ENCODE measurements at regions not wholly inside any gene's neighbourhood (a gene's known extent, or its start where the extent isn't known, plus 50 kb on each side); places are given as distances from the start of the nearest gene placed in this dataset.
"Not testable (repeated sequence)": the region's sequence is repeated elsewhere in the genome, so short reads cannot be mapped to it uniquely, and the experiment has no call there.

GRCh38 chr7:113292105-113292504 is 173.8 kb upstream of the SMIM30 start:
- DNase-seq = no peak

DNA sequence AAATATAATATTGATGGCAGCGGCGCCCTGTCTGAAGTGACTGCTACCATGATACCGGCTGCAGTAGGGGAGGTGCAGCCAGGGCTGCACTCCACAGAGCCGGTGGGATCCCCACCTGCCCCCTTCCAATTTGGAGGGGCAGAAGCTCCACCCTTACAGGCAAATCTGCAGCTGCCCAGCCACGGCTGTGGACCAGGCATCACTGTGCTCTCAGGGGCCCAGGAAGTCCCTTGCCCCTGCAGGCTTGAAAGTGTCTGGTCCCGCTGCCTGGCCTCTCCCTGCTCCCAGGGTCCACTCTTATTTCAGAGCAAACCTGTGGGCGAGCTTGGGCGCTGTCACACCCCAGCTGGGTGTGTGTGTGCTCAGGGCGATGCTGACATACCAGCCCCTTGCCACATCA is 172.7 kb upstream of the SMIM30 start:
- DNase-seq = no peak

DNA sequence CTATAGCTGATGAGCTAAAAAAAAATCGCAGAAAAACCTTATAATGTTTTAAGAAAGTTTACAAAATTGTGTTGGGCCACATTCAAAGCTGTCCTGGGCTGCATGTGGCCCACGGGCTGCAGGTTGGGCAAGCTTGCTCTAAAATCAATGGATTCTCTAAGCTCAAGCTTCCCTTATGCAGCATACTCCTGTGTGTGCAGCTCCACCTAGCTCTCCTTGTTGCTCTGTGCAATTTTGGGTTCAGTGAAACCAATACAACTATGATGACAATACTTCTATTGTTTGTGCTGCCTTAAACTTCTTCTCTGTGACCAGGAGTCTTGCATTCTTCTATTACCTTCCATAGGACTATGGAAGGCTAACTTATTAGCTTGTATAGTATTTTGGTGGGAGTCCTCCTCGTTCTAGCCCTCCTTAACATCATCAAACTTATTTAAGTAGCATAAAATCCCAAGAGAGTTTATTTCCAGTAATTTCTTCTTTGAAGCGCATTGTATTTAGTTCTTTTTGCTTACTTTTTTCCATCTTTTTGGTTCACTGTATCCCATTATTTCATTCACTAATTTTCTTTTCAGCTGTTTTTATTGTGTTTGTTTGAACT is 170.9 kb upstream of the SMIM30 start:
- no peak for DNase-seq

GRCh38 chr7:113285411-113285810 is 167.1 kb upstream of the SMIM30 start:
- no peak for DNase-seq

- no peak for DNase-seq
Measured at GRCh38 chr7:113283861-113284260, 165.5 kb upstream of the SMIM30 start.

DNA sequence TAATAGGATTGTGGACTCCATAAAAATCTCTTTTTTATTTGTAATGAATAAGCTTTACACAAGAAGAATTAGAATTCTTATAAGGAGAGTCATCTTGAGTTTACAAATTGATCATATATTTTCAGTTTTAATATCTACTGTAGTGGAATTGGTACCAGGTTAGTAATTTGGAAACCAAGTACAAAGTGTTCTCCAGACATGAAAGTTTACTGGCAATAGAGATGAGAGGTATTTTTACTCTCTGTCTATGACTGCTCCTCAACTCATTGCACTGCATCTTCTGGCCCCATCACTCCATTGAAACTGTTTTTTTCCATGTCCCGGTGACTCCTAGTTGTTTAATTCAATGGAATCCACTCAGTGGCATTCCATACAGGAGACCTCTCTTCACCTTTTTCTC is 164.5 kb upstream of the SMIM30 start:
- DNase-seq = no peak

- DNase-seq = no peak
Measured at GRCh38 chr7:113281223-113281622, 162.9 kb upstream of the SMIM30 start.

- no peak for DNase-seq
Measured at GRCh38 chr7:113279256-113279655, 160.9 kb upstream of the SMIM30 start.

GRCh38 chr7:113270790-113271189 is 152.4 kb upstream of the SMIM30 start:
- DNase-seq = no peak

DNA sequence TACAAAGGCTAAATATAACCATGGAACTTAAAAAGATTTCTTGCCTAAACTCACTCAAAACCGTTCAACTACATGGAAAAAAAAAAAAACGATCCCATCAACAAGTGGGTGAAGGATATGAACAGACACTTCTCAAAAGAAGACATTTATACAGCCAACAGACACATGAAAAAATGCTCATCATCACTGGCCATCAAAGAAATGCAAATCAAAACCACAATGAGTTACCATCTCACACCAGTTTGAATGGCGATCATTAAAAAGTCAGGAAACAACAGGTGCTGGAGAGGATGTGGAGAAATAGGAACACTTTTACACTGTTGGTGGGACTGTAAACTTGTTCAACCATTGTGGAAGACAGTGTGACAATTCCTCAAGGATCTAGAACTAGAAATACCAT is 151.2 kb upstream of the SMIM30 start:
- DNase-seq = not testable (repeated sequence)

GRCh38 chr7:113268757-113269156 is 150.4 kb upstream of the SMIM30 start:
- no peak for DNase-seq

- DNase-seq = no peak
Measured at GRCh38 chr7:113267885-113268284, 149.5 kb upstream of the SMIM30 start.

DNA sequence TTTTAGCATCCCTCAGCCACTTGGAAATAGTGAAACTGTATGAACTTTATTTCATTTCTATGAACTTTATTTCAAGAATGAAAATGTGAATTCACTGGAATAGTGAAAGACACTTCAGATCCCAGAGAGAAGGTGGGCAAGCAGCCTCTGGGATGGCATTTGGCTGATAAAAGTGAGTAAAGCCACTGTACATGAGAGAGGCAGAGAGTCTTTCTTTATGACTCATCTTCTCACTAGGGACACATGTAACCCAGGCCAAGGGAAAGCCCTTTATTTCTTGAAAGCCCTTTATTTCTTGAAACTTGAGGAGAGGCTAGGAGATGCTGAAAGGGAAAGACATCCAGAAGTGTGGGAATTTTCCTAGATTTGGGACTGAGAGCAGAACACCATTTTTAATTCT is 148.9 kb upstream of the SMIM30 start:
- DNase-seq = no peak

GRCh38 chr7:113263749-113264148 is 145.4 kb upstream of the SMIM30 start:
- DNase-seq = no peak

GRCh38 chr7:113263215-113263742 is 144.9 kb upstream of the SMIM30 start:
- DNase-seq = not testable (repeated sequence)

DNA sequence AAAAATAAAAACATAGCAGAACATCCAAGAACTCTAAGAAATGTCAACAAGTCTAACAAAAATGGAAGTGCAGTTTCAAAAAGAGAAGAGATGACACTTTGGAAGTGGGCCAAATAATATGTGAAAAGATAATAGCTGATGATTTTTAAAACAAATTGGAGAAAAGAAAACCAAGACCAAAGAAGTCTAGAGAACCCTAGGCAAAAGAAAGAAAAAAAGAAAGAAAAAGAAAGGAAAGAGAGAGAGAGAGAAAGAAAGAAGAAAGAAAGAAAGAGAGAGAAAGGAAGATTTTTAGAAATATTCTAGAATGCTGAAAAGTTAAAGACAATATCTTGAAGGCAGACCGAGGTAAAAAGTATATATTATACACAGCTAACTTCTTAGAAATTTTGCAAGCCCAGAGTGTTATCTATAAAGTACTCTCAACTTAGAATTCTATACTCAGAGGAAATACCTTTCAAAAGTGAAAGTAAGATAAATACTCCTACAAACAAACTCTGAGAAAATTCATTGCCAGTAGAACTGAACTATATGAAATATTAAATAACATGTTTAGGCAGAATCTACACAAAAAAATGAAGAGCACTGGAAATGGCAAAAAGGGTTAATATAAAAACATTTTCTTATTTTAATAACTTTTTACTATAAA is 138.7 kb upstream of the SMIM30 start:
- no peak for DNase-seq

GRCh38 chr7:113247198-113247597 is 128.8 kb upstream of the SMIM30 start:
- no peak for DNase-seq

DNA sequence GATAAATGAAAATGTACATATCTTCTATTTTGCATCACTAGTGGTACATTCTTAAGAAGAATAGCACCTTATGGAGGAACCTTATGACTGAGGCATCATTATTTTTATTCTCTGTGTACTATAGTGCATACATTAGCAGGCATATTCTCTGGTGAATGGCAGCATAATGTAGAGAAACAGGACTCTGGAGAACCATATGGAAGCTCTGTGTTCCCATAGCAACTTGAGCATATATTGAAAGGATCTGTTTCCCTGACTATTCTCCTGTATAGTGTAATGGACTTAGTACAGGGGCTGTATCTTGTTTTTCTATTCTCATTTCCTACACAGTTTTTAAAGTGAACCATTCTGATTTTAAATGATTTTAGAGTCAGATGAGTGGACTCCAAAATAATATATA is 128.4 kb upstream of the SMIM30 start:
- no peak for DNase-seq

DNA sequence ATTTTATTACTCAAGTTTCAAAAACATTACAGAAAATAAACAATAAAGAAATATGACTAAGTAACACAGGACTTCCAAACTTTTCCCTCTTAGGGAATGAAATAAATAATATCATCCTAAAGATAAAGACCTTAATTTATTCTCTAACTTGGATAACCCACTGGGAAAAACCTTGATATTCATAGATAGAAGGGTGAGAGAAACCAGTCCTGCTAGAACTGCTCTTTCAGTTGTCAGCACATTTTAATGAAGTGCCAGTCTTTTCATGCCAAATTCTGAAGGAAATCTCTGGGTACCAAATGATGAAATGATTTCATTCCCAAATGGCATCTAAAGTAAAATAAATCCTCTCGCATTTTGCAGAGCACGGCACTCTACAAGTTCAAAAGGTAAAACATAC is 114.5 kb upstream of the SMIM30 start:
- DNase-seq = no peak

GRCh38 chr7:113230691-113231090 is 112.3 kb upstream of the SMIM30 start:
- DNase-seq = no peak

GRCh38 chr7:113217314-113217713 is 99.0 kb upstream of the SMIM30 start:
- no peak for DNase-seq

DNA sequence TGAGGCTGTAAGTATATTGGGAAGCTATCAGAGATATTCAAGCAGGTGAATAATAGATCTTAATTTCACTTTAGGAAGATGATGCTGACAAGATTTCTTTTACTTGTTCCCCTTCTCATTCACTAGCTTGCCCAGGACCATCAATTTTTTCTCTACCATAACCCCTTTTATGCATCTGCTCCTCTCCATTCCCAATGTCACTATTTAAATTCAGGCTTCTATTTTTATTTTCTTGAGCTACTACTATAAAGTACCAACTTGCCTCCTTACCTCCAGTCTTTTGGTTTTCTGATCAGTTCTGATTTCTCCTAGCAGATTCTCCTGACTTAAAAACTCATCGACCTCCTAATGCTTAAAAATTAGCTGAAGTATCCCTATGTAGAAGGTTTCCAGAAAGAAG is 97.7 kb upstream of the SMIM30 start:
- DNase-seq = no peak

DNA sequence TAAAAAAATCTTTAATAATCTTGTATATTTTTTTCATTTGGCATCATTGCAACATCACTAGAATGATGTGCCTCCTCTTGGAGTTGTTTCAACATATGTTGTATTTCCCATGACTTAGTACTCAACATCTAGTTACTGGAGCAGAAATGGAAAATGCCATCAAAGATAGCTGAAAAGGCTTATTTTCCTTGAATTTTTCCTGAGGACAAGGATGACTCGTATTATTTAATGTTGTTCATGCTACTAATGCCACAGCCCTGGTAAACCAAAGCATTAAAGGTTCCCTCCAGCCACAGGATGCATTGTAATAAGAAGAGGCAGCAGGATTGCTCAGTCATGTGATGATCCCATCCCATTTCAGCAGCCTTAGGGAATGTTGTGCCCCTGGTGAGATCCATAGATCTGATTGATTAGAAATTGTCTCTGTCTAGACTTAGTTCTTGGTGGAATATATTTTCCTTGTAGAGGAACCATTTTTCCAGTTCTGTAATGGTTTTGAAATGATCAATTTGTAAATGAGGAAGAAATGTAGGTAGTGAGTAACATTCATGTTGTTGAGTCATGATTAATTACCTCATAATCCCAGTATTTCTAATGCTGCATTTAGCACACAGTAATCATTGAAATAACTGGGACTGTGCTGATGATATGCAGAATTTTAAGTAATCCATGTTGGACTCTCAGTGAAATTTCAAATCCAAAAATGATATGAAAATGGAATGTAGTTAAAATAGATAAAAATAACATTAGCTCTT is 91.3 kb upstream of the SMIM30 start:
- DNase-seq = no peak

DNA sequence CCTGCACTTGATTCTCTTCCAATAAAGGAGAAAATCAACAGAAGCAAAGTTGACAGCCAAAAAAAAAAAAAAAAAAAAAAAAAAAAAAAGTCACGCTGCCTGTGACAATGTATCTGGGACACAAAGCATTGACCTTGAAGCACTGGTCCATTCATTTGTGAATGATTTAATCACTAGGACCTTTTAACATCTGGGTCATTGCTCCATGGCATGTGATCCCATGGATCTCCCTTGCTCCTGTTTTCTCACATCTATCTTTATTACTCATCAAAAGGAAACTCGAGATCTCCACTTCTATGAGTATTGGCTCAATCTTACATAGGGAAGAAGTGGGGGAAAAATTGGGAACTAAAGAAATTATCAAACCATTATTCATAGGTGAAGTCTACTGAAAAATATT is 89.6 kb upstream of the SMIM30 start:
- no peak for DNase-seq
